Neural cell (in vitro differentiated cells): ENCODE measurements at regions not wholly inside any gene's neighbourhood (a gene's known extent, or its start where the extent isn't known, plus 50 kb on each side); places are given as distances from the start of the nearest gene placed in this dataset.

Experiments
- H2AFZ ChIP-seq: fragments of 200-600, 300-800 bp; sonication (generic), shearing (Covaris generic); 2 replicates; pipeline ENCODE4 v1.6.0; 2014; ENCODE audit warnings: low read depth, mild to moderate bottlenecking, antibody characterized with exemption, low read length, moderate library complexity
- H3F3A ChIP-seq: fragments of 200-600 bp; shearing (Covaris generic); 2 replicates; pipeline ENCODE4 v1.6.1; 2016; ENCODE audit warnings: mild to moderate bottlenecking, moderate library complexity, mixed read lengths, antibody characterized with exemption, low read length; ENCODE audit not compliant: insufficient read depth, poor library complexity, severe bottlenecking
- H3K27ac ChIP-seq: fragments of 200-600, 300-800 bp; sonication (generic), shearing (Covaris generic); 2 replicates; pipeline ENCODE4 v1.5.1; 2014; ENCODE audit warnings: mild to moderate bottlenecking, low read length, moderate library complexity
- H3K27me3 ChIP-seq: fragments of 300-800, 200-600 bp; sonication (generic), shearing (Covaris generic); 2 replicates; pipeline ENCODE4 v1.6.0; 2014; ENCODE audit warnings: mild to moderate bottlenecking, low read depth, low read length, moderate library complexity; ENCODE audit not compliant: insufficient read depth
- H3K36me3 ChIP-seq: fragments of 300-800, 200-600 bp; sonication (generic), shearing (Covaris generic); 2 replicates; pipeline ENCODE4 v1.5.1; 2014; ENCODE audit warnings: mild to moderate bottlenecking, antibody characterized with exemption, low read length, moderate library complexity; ENCODE audit not compliant: insufficient read depth
- H3K4me2 ChIP-seq: fragments of 300-800, 200-600 bp; sonication (generic), shearing (Covaris generic); 2 replicates; pipeline ENCODE4 v1.6.0; 2014; ENCODE audit warnings: mild to moderate bottlenecking, low read length
- H3K4me3 ChIP-seq: fragments of 300-800, 200-600 bp; sonication (generic), shearing (Covaris generic); 2 replicates; pipeline ENCODE4 v1.5.1; 2014; ENCODE audit warnings: mild to moderate bottlenecking, low read length, moderate library complexity
- H3K79me2 ChIP-seq: fragments of 200-600 bp; shearing (Covaris generic); replicated peaks from 2 replicates; pipeline ENCODE4 v1.6.0; 2014; ENCODE audit warnings: mild to moderate bottlenecking, low read length, moderate library complexity; ENCODE audit not compliant: insufficient read depth
- H3K9ac ChIP-seq: fragments of 300-800, 200-600 bp; sonication (generic), shearing (Covaris generic); 2 replicates; pipeline ENCODE4 v1.6.1; 2016; ENCODE audit warnings: mild to moderate bottlenecking, low read length, mixed read lengths
- H3K9me2 ChIP-seq: fragments of 200-600 bp; shearing (Covaris generic); 2 replicates; pipeline ENCODE4 v1.6.1; 2016; ENCODE audit warnings: mild to moderate bottlenecking, low read length, mixed read lengths; ENCODE audit not compliant: insufficient read depth
- H3K9me3 ChIP-seq: fragments of 200-600, 300-800 bp; sonication (generic), shearing (Covaris generic); 2 replicates; pipeline ENCODE4 v1.6.1; 2016; ENCODE audit warnings: mild to moderate bottlenecking, mixed run types, low read length, moderate library complexity, mixed read lengths
- H4K20me1 ChIP-seq: fragments of 200-600 bp; shearing (Covaris generic); 2 replicates; pipeline ENCODE4 v1.6.1; 2016; ENCODE audit warnings: mild to moderate bottlenecking, mixed run types; ENCODE audit not compliant: insufficient read depth
- CTCF ChIP-seq: fragments of 450-650 bp; IDR thresholded peaks from 2 replicates; pipeline ENCODE4 v1.5.1; 2014; ENCODE audit warnings: antibody characterized with exemption, mild to moderate bottlenecking, moderate library complexity; ENCODE audit not compliant: poor library complexity, severe bottlenecking
- EP300 ChIP-seq: fragments of 450-650 bp; conservative IDR thresholded peaks from 2 replicates; pipeline ENCODE4 v1.6.1; 2014; ENCODE audit warnings: antibody characterized with exemption, mild to moderate bottlenecking, moderate library complexity; ENCODE audit not compliant: poor library complexity, severe bottlenecking
- EZH2 ChIP-seq: fragments of 200-600, 300-800 bp; shearing (Covaris generic), sonication (generic); IDR thresholded peaks from 2 replicates; pipeline ENCODE4 v1.6.1; 2014; ENCODE audit warnings: antibody characterized with exemption, low read length, borderline replicate concordance, mild to moderate bottlenecking; ENCODE audit not compliant: insufficient read depth, poor library complexity, severe bottlenecking
- MXI1 ChIP-seq: fragments of 450-650 bp; conservative IDR thresholded peaks from 2 replicates; pipeline ENCODE4 v1.6.1; 2014; ENCODE audit warnings: antibody characterized with exemption, mild to moderate bottlenecking; ENCODE audit not compliant: poor library complexity, severe bottlenecking
- POLR2AphosphoS5 ChIP-seq: IDR thresholded peaks from 2 replicates; pipeline ENCODE4 v1.6.1; 2012
- RAD21 ChIP-seq: fragments of 450-650 bp; conservative IDR thresholded peaks from 2 replicates; pipeline ENCODE4 v1.6.1; 2014; ENCODE audit warnings: antibody characterized with exemption, mild to moderate bottlenecking, moderate library complexity
- SMC3 ChIP-seq: fragments of 450-650 bp; conservative IDR thresholded peaks from 2 replicates; pipeline ENCODE4 v1.6.1; 2014; ENCODE audit warnings: antibody characterized with exemption, mild to moderate bottlenecking, moderate library complexity; ENCODE audit not compliant: poor library complexity
- TAF1 ChIP-seq: IDR thresholded peaks from 2 replicates; pipeline ENCODE4 v1.6.1; 2012; ENCODE audit warnings: low read depth
- TF ChIP-seq, protein P1 (sequence below): IDR thresholded peaks from 2 replicates; pipeline ENCODE4 v1.6.1; 2012; ENCODE audit warnings: borderline replicate concordance

DNA sequence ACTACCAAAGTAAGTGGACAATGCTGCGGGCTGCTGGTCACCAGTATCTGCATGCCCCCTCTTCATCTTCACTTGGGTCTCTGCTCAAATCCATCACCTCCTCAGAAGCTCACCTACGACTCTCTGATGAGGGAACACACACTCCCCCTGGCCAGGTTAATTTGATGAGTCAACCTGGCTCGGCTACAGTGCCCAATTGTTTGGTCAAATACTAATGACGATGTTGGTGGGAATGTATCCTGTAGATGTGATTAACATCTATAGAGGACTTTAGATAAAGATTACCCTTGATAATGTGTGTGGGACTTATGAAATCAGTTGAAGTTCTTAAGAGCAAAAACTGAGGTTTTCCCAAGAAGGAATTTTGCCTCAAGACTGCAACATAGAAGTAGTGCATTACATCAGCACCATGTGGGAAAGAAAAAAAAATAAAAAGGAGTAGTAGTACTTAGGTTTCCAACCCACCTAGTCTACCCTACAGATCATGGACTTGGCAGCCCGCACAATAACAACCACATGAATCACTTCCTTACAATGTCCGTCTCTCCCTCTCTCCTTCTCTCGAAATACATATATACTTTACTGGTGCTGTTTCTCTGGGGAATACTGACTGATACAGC, 467.3 kb downstream of the DNAH5 start:
- Histone ChIP-seq H3K27ac (no peak overlapping the region), H3K27me3 (no peaks in the 10 kb centered on the region), H3K4me3 (no peak overlapping the region), H3K9ac (no peak overlapping the region), H2AFZ (no peak overlapping the region), H4K20me1 (no peaks in the 10 kb centered on the region), H3K4me2 (no peak overlapping the region), H3F3A (no peaks in the 10 kb centered on the region), H3K79me2 (no peaks in the 10 kb centered on the region), H3K36me3 (no peaks in the 10 kb centered on the region), H3K9me2 (no peaks in the 10 kb centered on the region), H3K9me3 (no peaks in the 10 kb centered on the region)
- TF ChIP-seq EP300 (no peak), POLR2AphosphoS5 (no peak), SMC3 (no peak), MXI1 (no peak), CTCF (no peak), TAF1 (no peak), RAD21 (no peak), EZH2 (no peak)
- TF ChIP-seq, protein P1, sequence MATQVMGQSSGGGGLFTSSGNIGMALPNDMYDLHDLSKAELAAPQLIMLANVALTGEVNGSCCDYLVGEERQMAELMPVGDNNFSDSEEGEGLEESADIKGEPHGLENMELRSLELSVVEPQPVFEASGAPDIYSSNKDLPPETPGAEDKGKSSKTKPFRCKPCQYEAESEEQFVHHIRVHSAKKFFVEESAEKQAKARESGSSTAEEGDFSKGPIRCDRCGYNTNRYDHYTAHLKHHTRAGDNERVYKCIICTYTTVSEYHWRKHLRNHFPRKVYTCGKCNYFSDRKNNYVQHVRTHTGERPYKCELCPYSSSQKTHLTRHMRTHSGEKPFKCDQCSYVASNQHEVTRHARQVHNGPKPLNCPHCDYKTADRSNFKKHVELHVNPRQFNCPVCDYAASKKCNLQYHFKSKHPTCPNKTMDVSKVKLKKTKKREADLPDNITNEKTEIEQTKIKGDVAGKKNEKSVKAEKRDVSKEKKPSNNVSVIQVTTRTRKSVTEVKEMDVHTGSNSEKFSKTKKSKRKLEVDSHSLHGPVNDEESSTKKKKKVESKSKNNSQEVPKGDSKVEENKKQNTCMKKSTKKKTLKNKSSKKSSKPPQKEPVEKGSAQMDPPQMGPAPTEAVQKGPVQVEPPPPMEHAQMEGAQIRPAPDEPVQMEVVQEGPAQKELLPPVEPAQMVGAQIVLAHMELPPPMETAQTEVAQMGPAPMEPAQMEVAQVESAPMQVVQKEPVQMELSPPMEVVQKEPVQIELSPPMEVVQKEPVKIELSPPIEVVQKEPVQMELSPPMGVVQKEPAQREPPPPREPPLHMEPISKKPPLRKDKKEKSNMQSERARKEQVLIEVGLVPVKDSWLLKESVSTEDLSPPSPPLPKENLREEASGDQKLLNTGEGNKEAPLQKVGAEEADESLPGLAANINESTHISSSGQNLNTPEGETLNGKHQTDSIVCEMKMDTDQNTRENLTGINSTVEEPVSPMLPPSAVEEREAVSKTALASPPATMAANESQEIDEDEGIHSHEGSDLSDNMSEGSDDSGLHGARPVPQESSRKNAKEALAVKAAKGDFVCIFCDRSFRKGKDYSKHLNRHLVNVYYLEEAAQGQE: no peak

- H4K20me1 ChIP-seq: no peaks in the 10 kb centered on the region
- TF ChIP-seq, protein P1: peak; percentile 32
- TF ChIP-seq CTCF: no peak
- TF ChIP-seq SMC3: no peak
- no peak for TF ChIP-seq MXI1
- peak; percentile 89 for TF ChIP-seq POLR2AphosphoS5
- TF ChIP-seq EP300: peak; percentile 92
- TF ChIP-seq TAF1: no peak
- peak; percentile 26 for TF ChIP-seq RAD21
- no peak for TF ChIP-seq EZH2
- H3K4me2 ChIP-seq: no peak overlapping the region
- H3K27ac ChIP-seq: peak overlapping the region; percentile 28
- H3K27me3 ChIP-seq: no peaks in the 10 kb centered on the region
- H3K9me3 ChIP-seq: no peaks in the 10 kb centered on the region
- H3K79me2 ChIP-seq: no peaks in the 10 kb centered on the region
- no peaks in the 10 kb centered on the region for H3K36me3 ChIP-seq
- H2AFZ ChIP-seq: no peak overlapping the region
- no peak overlapping the region for H3K4me3 ChIP-seq
- H3F3A ChIP-seq: no peaks in the 10 kb centered on the region
- no peak overlapping the region for H3K9ac ChIP-seq
- no peaks in the 10 kb centered on the region for H3K9me2 ChIP-seq
These were observed 471.6 kb downstream of the DNAH5 start for GRCh38 chr5:13472842-13473241.
